H9 (cell line): ENCODE measurements at regions not wholly inside any gene's neighbourhood (a gene's known extent, or its start where the extent isn't known, plus 50 kb on each side); places are given as distances from the start of the nearest gene placed in this dataset.

Experiments used
- DNase-seq: peaks from one replicate; pipeline ENCODE4 v3.0.0-alpha.2; 2017
- H2AFZ ChIP-seq: one replicate; pipeline ENCODE4 v1.6.1; 2013; ENCODE audit warnings: mild to moderate bottlenecking, low read length, control low read depth, moderate library complexity
- H2AK5ac ChIP-seq: 2 replicates; pipeline ENCODE4 v1.6.1; 2013; ENCODE audit warnings: low read length, control low read depth, mixed read lengths; ENCODE audit not compliant: insufficient read length
- H2BK120ac ChIP-seq: one replicate; pipeline ENCODE4 v1.6.1; 2013; ENCODE audit warnings: low read depth, mild to moderate bottlenecking, low read length, control low read depth, inconsistent platforms; ENCODE audit not compliant: poor library complexity, severe bottlenecking
- H2BK12ac ChIP-seq: 2 replicates; pipeline ENCODE4 v1.6.1; 2013; ENCODE audit warnings: low read length, control low read depth, mixed read lengths, low read depth; ENCODE audit not compliant: insufficient read length
- H2BK15ac ChIP-seq: 2 replicates; pipeline ENCODE4 v1.6.1; 2013; ENCODE audit warnings: low read depth, low read length, control low read depth
- H2BK20ac ChIP-seq: one replicate; pipeline ENCODE4 v1.6.1; 2013; ENCODE audit warnings: low read depth, mild to moderate bottlenecking, low read length, control low read depth, inconsistent platforms; ENCODE audit not compliant: poor library complexity, severe bottlenecking
- H2BK5ac ChIP-seq: 2 replicates; pipeline ENCODE4 v1.6.1; 2013; ENCODE audit warnings: low read length, control low read depth, mixed read lengths; ENCODE audit not compliant: insufficient read length
- H3K14ac ChIP-seq: 2 replicates; pipeline ENCODE4 v1.6.1; 2013; ENCODE audit warnings: low read length, control low read depth; ENCODE audit not compliant: insufficient read depth
- H3K18ac ChIP-seq: 2 replicates; pipeline ENCODE4 v1.6.1; 2013; ENCODE audit warnings: low read depth, mild to moderate bottlenecking, mixed read lengths, low read length, control low read depth; ENCODE audit not compliant: insufficient read length
- H3K23ac ChIP-seq: 2 replicates; pipeline ENCODE4 v1.6.1; 2013; ENCODE audit warnings: low read length, control low read depth, mixed read lengths, low read depth; ENCODE audit not compliant: insufficient read length
- H3K23me2 ChIP-seq: 2 replicates; pipeline ENCODE4 v1.6.1; 2013; ENCODE audit warnings: low read depth, mild to moderate bottlenecking, mixed read lengths, low read length, control low read depth; ENCODE audit not compliant: insufficient read length, poor library complexity, severe bottlenecking
- H3K27ac ChIP-seq: 2 replicates; pipeline ENCODE4 v1.5.1; 2013; ENCODE audit warnings: low read length, control low read depth, mixed read lengths, low read depth; ENCODE audit not compliant: insufficient read length
- H3K27me3 ChIP-seq: 2 replicates; pipeline ENCODE4 v1.6.1; 2013; ENCODE audit warnings: low read length, control low read depth, inconsistent platforms; ENCODE audit not compliant: insufficient read depth
- H3K4ac ChIP-seq: 2 replicates; pipeline ENCODE4 v1.6.1; 2013; ENCODE audit warnings: low read depth, mild to moderate bottlenecking, control low read depth, inconsistent platforms, low read length, moderate library complexity
- H3K4me1 ChIP-seq: 2 replicates; pipeline ENCODE4 v1.6.1; 2013; ENCODE audit warnings: low read length, control low read depth, inconsistent platforms; ENCODE audit not compliant: insufficient read depth
- H3K4me2 ChIP-seq: 2 replicates; pipeline ENCODE4 v1.6.1; 2013; ENCODE audit warnings: low read length, control low read depth, mixed read lengths; ENCODE audit not compliant: insufficient read length, insufficient read depth
- H3K56ac ChIP-seq: 2 replicates; pipeline ENCODE4 v1.6.1; 2013; ENCODE audit warnings: low read depth, mild to moderate bottlenecking, mixed read lengths, low read length, control low read depth; ENCODE audit not compliant: insufficient read length
- H3K79me1 ChIP-seq: 2 replicates; pipeline ENCODE4 v1.6.1; 2013; ENCODE audit warnings: low read depth, mild to moderate bottlenecking, moderate library complexity, low read length, control low read depth, inconsistent platforms; ENCODE audit not compliant: insufficient read depth, poor library complexity, severe bottlenecking
- H3K79me2 ChIP-seq: 2 replicates; pipeline ENCODE4 v1.6.1; 2013; ENCODE audit warnings: low read length, control low read depth, inconsistent platforms; ENCODE audit not compliant: insufficient read depth
- H3K9ac ChIP-seq: 2 replicates; pipeline ENCODE4 v1.6.1; 2013; ENCODE audit warnings: low read length, control low read depth, mixed read lengths; ENCODE audit not compliant: insufficient read length; ENCODE audit errors: extremely low read depth
- H3K9me3 ChIP-seq: one replicate; pipeline ENCODE4 v1.6.1; 2013; ENCODE audit warnings: low read depth, low read length, inconsistent platforms; ENCODE audit not compliant: control insufficient read depth
- H3T11ph ChIP-seq: one replicate; pipeline ENCODE4 v1.6.1; 2013; ENCODE audit warnings: mild to moderate bottlenecking, low read length, control low read depth, inconsistent platforms
- H4K20me1 ChIP-seq: one replicate; pipeline ENCODE4 v1.6.1; 2013; ENCODE audit not compliant: control insufficient read depth, insufficient read length, insufficient read depth
- H4K5ac ChIP-seq: 2 replicates; pipeline ENCODE4 v1.6.1; 2013; ENCODE audit warnings: low read depth, mild to moderate bottlenecking, mixed read lengths, low read length, control low read depth; ENCODE audit not compliant: insufficient read length
- H4K8ac ChIP-seq: replicated peaks from 2 replicates; pipeline ENCODE4 v1.6.1; 2013; ENCODE audit warnings: low read length, control low read depth, mixed read lengths, low read depth; ENCODE audit not compliant: insufficient read length
- H4K91ac ChIP-seq: 2 replicates; pipeline ENCODE4 v1.6.1; 2013; ENCODE audit warnings: low read depth, mild to moderate bottlenecking, moderate library complexity, mixed read lengths, low read length, control low read depth; ENCODE audit not compliant: insufficient read length
- H3K27ac Mint-ChIP-seq, 3 experiments: 2 replicates in 2 of 3; 3 replicates in 1 of 3; pipeline ENCODE4 v1.8.0; 2020 to 2021; ENCODE audit warnings: mixed read lengths in 3 of 3, mild to moderate bottlenecking in 1 of 3, moderate library complexity in 1 of 3
- H3K27me3 Mint-ChIP-seq: 2 replicates; pipeline ENCODE4 v1.8.0; 2021; ENCODE audit warnings: low read depth, mild to moderate bottlenecking, moderate library complexity, mixed read lengths
- H3K36me3 Mint-ChIP-seq, 3 experiments: 2 replicates in 2 of 3; 3 replicates in 1 of 3; pipeline ENCODE4 v1.8.0; 2020 to 2021; ENCODE audit warnings: low read depth in 3 of 3, mixed read lengths in 3 of 3; ENCODE audit not compliant: insufficient read depth in 1 of 3
- H3K4me1 Mint-ChIP-seq, 2 experiments: 2 replicates each; pipeline ENCODE4 v1.8.0; 2020; ENCODE audit warnings: mixed read lengths in 2 of 2
- H3K4me3 Mint-ChIP-seq, 2 experiments: 2 replicates in 1 of 2; 3 replicates in 1 of 2; pipeline ENCODE4 v1.8.0; 2020 to 2021; ENCODE audit warnings: mild to moderate bottlenecking in 2 of 2, mixed read lengths in 2 of 2, moderate library complexity in 1 of 2
- H3K9me3 Mint-ChIP-seq, 2 experiments: 2 replicates in 1 of 2; 3 replicates in 1 of 2; pipeline ENCODE4 v1.8.0; 2020; ENCODE audit warnings: mild to moderate bottlenecking in 2 of 2, mixed read lengths in 2 of 2, moderate library complexity in 1 of 2
- WGBS: extraction: QIAGEN DNeasy Blood & Tissue Kit; methylation state at CpG from one replicate; pipeline ENCODE4 v1.1.7; 2013; ENCODE audit warnings: missing lambda C conversion rate, low lambda C conversion rate, mixed read lengths; ENCODE audit not compliant: insufficient read length; ENCODE audit errors: extremely low coverage; 5-methylcytosine and 5-hydroxymethylcytosine counted together
- TF ChIP-seq, protein P1 (sequence below): fragments of 200-600 bp; sonication (generic); conservative IDR thresholded peaks from 3 replicates; pipeline ENCODE4 v1.8.0; 2021; ENCODE audit warnings: antibody characterized with exemption, mild to moderate bottlenecking

DNA sequence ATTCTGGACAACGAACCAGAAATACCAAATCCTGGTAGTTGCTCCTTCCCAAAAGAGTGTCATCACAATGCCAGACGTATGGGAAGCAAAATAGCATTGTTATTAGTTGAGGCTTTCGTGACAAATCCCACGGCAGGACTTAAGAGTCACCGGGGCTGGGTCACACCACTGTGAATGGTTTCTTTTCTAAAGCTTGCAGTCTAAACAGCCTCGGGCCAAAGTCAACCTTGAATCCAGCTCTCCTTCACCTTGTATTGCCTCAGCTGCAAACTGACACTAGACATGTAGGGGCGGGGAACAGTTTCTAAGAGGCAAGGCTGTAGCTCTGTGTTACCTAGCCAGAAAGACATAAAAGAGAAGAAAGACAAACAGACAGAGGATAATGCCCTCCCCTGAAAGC is 734.8 kb downstream of the MED13L start:
- Histone ChIP-seq H3K4me1 (no peaks in the 10 kb centered on the region), H3K14ac (no peak overlapping the region), H3K9ac (no peak overlapping the region), H2BK5ac (no peak overlapping the region), H2BK12ac (no peak overlapping the region), H2BK15ac (no peak overlapping the region), H4K8ac (no peak overlapping the region), H3K4ac (no peak overlapping the region), H4K5ac (no peak overlapping the region), H3K27me3 (no peaks in the 10 kb centered on the region), H3K18ac (no peak overlapping the region), H3K27ac (no peak overlapping the region), H3T11ph (no peak overlapping the region), H2BK20ac (no peak overlapping the region), H3K9me3 (peaks cover 3% of the 10 kb centered on the region), H3K23ac (no peak overlapping the region), H3K79me2 (no peaks in the 10 kb centered on the region; the same call in 1 of the 2 replicates), H2BK120ac (no peak overlapping the region), H4K20me1 (no peaks in the 10 kb centered on the region), H2AK5ac (no peak overlapping the region), H4K91ac (no peak overlapping the region), H2AFZ (no peak overlapping the region), H3K23me2 (no peaks in the 10 kb centered on the region), H3K79me1 (no peaks in the 10 kb centered on the region), H3K4me2 (no peak overlapping the region), H3K56ac (no peak overlapping the region)
- Mint-ChIP-seq H3K27me3 (peaks cover 4% of the 10 kb centered on the region), H3K27ac (no peak overlapping the region; a peak in 1 of 7 replicates), H3K4me3 (no peak overlapping the region), H3K4me1 (peaks cover 8 to 11% of the 10 kb centered on the region in 2 experiments), H3K36me3 (peaks cover 0 to 10% (median 4%) of the 10 kb centered on the region in 3 experiments; a peak in 2 of 7 replicates), H3K9me3 (peaks cover 6 to 11% of the 10 kb centered on the region in 2 experiments; a peak in 3 of 5 replicates)
- DNase-seq = no peak
- TF ChIP-seq, protein P1, sequence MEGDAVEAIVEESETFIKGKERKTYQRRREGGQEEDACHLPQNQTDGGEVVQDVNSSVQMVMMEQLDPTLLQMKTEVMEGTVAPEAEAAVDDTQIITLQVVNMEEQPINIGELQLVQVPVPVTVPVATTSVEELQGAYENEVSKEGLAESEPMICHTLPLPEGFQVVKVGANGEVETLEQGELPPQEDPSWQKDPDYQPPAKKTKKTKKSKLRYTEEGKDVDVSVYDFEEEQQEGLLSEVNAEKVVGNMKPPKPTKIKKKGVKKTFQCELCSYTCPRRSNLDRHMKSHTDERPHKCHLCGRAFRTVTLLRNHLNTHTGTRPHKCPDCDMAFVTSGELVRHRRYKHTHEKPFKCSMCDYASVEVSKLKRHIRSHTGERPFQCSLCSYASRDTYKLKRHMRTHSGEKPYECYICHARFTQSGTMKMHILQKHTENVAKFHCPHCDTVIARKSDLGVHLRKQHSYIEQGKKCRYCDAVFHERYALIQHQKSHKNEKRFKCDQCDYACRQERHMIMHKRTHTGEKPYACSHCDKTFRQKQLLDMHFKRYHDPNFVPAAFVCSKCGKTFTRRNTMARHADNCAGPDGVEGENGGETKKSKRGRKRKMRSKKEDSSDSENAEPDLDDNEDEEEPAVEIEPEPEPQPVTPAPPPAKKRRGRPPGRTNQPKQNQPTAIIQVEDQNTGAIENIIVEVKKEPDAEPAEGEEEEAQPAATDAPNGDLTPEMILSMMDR = no peak
- no CpG with 5 or more reads among the region's 7 CpGs for WGBS
